ENCODE measurements at regions not wholly inside any gene's neighbourhood (a gene's known extent, or its start where the extent isn't known, plus 50 kb on each side); places are given as distances from the start of the nearest gene placed in this dataset.
A peak's percentile ranks its signal among the peaks of the same experiment; 100 is the strongest.

DNA sequence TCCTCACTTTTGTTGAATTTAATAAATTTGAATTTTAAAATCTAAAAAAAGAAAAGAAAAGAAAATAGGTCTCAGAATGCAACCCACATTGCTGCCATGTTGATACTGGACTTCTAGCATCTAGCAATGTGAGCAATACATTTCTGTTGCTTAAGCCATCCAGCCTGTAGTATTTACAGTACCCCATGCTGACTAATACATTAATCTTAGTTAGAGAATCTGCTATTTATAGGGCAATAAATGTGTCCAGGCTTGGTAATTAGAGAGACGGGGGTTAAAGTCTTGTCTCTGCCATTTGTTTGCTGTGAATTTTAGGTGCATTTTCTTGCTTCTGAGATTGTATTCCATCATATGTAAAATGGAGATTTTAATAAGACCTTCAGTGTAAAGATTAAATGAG, 471.3 kb downstream of the DHX35 start:
- intact Hi-C loops (cut with DNase I): loop anchor here in 3 of 10 donors (5.0 to 10.0 kb wide), 3 partner anchors 169 to 321 kb away; no protein-coding TSS in a partner anchor
- TF ChIP-seq POLR2A (IDR thresholded peaks at IDR 0.05): no peak
- no peak for TF ChIP-seq CTCF (IDR thresholded peaks at IDR 0.05)
- Histone ChIP-seq H3K27me3 (no peaks in the 10 kb centered on the region), H3K36me3 (no peaks in the 10 kb centered on the region), H3K27ac (no peak overlapping the region), H3K4me3 (no peak overlapping the region), H3K9me3 (peaks cover 0 to 15% (median 0%) of the 10 kb centered on the region in 12 donors), H3K4me1 (no peaks in the 10 kb centered on the region)
- WGBS, 4 donors: 88 to 99% (median 94%) methylated on average over 1 of the region's 1 CpG
- DNase-seq: no peak
- ATAC-seq: no peak

- Histone ChIP-seq H3K9me3 (peaks cover 0 to 17% (median 0%) of the 10 kb centered on the region in 12 donors), H3K4me1 (no peaks in the 10 kb centered on the region), H3K27ac (no peak overlapping the region), H3K27me3 (no peaks in the 10 kb centered on the region), H3K36me3 (no peaks in the 10 kb centered on the region), H3K4me3 (no peak overlapping the region)
- intact Hi-C loops (cut with DNase I): loop anchor here in 3 of 10 donors (5.0 to 10.0 kb wide), 3 partner anchors 166 to 319 kb away; no protein-coding TSS in a partner anchor
- ATAC-seq (no peak), DNase-seq (no peak)
- 77 to 81% (median 80%) methylated on average over 4 of the region's 4 CpGs for WGBS, 4 donors
- TF ChIP-seq POLR2A (IDR thresholded peaks at IDR 0.05) (no peak), CTCF (IDR thresholded peaks at IDR 0.05) (no peak)
Measured at GRCh38 chr20:39431091-39431880, 469.1 kb downstream of the DHX35 start.

GRCh38 chr20:39429726-39430125, 467.6 kb downstream of the DHX35 start:
- ATAC-seq: peak in 2 of 4 donors; percentile 38 to 60

More at GRCh38 chr20:39429726-39430125, 467.6 kb downstream of the DHX35 start:
- Histone ChIP-seq H3K27me3 (no peaks in the 10 kb centered on the region), H3K9me3 (peaks cover 0 to 17% (median 0%) of the 10 kb centered on the region in 12 donors), H3K4me3 (no peak overlapping the region), H3K4me1 (no peaks in the 10 kb centered on the region), H3K36me3 (no peaks in the 10 kb centered on the region), H3K27ac (no peak overlapping the region)
- intact Hi-C loops (cut with DNase I): loop anchor here in 5 of 10 donors (5.0 to 10.0 kb wide), 5 partner anchors 155 to 317 kb away; no protein-coding TSS in a partner anchor
- 59 to 75% (median 64%) methylated on average over 1 of the region's 1 CpG for WGBS, 4 donors
- peak in 8 of 12 donors; percentile 11 to 56 (median 35) for TF ChIP-seq CTCF (IDR thresholded peaks at IDR 0.05)
- no peak for TF ChIP-seq POLR2A (IDR thresholded peaks at IDR 0.05)
- DNase-seq: no peak
